NCI-H82 (cell line): ENCODE measurements at regions not wholly inside any gene's neighbourhood (a gene's known extent, or its start where the extent isn't known, plus 50 kb on each side); places are given as distances from the start of the nearest gene placed in this dataset.

ENCODE experiments used
- DNase-seq: peaks from one replicate; lab custom pipeline; 2025; lab: John Stamatoyannopoulos, UW

DNA sequence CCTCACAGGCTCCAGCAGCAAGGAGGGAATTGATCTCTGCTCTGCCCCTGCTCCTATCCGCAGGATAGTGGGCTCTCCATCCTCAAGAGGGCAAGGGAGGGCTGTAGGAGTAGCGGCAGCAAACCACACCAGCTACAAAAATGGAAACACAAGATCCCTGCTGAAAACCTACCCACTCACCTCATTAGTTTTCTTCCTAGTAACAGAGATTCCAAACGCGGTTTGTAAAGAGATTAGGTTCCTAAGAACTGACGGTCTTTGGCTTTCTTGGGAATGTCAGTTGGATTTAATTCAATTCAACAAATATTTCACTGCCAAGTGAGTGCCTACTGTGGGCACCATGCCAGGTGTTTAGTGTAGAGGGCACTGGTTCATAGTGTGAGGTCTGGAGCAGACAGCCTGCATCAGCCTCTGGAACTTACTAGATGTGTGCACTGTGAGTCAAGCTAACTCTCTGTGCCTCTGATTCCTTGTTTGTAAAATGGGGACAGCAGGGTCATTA, 84.7 kb downstream of the MRPL46 start:
- DNase-seq: no peak

DNA sequence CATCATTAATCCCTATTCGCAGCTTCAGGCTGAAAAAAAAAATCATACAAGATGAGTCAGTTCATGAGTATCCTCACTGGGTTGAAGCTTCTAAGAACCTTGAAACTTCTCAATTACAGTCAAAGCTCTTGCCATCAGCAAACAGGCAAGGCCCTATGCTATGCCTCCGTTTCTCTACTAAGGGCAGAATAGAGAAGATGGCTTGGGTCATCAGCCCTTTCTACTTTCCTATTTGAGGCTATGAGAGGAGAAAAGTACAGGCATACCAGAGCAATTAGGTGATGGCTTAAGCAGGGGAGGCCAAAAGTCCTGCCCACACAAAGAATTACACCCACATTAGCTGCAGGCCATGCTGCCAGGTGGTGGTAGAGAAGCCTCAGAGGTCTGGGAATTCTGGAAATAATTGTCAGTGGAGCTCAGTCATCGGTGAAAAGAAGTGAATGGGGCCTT, 89.0 kb downstream of the MRPL46 start:
- no peak for DNase-seq

DNA sequence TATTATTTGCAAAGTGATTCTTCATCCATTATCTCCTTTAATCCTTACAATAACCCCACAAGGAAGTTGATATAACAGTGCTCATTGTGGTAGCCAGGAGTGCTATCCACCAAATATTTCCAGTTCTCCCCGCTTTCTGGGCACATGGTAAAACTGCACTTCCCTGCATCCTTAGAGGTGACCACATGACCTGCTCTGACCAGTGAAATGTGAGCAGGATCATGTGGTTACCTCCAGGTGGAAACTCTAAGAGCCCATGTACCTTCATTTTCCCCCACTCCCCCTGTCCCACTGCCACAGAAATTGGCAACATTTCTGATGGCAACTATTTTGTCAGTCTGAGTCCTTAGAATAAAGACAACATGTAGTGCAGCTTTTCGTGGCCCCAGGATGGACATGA, 89.7 kb downstream of the MRPL46 start:
- DNase-seq: no peak

DNA sequence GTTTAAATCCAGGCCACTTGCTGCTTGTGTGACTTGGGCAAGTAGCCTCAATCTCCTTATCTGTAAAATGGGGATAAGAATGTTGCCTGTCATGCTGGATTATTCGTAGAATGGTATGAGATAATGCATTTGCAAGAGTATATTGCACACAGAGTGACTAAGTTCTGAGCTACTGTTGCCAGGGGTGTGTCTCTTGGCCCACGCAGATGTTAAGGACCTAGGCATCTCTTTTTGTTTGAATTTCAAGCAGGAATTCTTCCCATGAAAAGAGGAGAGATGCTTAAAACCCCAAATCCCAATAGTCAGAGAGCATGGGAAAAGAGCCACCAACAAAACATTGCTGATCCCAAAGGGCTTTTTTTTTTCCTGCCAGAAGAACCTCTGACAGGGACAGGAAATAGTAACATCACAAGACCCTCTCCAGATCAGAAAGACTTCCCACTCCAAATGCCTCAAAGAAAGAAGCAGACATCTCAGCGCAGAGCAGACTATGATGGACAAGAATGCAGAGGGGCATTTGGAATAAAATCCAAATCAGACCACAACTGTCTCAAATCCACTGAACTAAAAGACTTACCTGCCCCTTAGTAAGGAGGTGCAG, 90.5 kb downstream of the MRPL46 start:
- no peak for DNase-seq

DNA sequence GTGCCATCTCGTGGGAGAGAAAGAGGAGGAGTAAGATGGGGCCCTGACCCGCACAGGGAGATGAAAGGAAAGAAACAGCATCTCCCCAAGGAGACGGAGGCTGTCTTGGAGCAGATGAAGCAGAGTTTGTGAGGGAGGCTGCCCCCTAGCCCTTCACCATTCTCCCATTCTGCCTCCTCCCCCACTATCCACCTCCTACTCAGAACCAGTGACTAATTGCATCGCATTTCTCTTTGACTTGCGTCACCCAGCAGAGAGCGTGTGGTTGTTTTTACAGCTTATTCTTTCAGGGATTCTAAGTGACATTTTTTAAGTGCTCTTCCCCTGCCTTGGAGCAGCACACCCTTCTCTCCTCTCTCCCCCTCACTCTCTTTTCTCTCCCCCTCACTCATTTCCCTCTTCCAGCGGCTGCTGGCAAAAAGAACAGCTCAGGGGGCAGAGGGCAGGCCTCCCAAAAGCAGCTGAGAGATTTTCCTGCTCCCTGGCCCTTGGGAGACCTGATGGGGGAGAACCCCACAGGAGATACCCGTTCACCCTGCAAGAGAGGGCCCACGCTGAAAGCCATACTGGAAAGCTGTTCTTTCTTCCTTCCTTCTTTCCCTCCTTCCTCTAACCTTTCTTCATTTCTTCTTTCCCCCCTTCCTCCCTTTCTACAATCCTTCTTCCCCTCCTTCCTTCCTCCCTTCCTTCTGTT, 91.8 kb downstream of the MRPL46 start:
- DNase-seq: no peak

DNA sequence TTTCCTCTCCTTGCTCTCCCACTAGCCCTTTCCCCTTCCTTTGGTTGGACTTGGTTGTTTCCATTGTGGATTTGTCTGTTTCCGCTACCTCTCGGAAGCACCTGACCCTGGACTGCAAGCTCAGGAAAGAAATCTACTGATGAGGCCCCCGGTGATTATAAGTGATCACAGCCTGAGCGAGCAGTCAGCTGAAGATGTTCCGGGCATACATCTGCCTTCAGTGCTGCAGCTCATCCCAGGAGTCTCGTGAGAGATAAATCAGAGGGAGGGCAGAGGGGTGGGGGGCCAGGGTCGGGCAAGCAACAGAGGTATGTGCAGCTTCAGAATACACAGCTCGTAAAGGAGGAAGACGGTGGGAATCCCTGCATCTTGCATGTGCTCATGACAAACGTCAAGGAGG, 102.1 kb downstream of the MRPL46 start:
- no peak for DNase-seq

DNA sequence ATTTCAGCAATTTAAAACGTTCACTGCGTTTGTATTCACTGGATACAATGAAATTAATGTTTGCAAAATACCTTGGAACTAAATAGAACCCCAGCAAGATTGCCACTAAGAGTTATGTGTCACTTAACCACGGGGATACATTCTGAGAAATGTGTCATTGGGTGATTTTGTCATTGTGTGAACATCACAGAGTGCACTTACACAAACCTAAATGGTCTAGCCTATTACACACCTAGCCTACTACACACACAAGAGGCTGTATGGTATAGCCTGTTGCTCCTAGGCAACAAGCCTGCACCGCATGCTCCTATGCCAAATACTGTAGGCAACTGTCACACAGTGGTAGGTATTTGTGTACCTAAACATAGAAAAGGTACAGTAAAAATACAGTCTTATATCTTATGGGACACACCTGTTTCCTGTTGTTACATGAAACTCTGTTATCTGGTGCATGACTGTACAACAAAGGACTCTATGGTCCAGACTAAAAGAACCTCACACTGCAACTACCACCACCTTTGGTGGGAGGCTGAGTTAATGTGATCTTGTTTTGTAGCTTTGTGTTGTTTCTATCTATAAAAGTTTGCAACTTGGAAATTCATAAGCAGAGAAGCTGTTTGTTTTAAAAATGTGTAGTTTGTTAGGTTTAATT, 92.2 kb upstream of the NTRK3 start:
- no peak for DNase-seq

DNA sequence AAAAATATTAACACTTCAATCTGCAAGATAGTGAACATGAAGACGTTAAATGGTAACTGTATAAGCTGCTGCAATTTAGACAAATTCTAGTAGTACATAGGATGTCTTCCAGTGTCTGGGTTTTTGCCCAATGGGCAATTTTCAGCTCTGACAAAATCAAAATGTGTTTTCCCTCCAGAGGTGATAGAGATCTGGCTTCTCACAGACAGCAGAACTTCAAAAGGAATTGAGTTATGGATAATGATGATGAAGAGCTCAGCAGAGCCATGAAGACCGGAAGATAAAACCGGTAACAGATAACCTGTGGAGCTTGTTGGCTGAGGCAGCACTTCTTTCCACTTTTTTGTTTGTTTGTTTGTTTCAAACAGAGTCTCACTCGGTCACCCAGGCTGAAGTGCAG, 89.4 kb upstream of the NTRK3 start:
- DNase-seq: no peak

DNA sequence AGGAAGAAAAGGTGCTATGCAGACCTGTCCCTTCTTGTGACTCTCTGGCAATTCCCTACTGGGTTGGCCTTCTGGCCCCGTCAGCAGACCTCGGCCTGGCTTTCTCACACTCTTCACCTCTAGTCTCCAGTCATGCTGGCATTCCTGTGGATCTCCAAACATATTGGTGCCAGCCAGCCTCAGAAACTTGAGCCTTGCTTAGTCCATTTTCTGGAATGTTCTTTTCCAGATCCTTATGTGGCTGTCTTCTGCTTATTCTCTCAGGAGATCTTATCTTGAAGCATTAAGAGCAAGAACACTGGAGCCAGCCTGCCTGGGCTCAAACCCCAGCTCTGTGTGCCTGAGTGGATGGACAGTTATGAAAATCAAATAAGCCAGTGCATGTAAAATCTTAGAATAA, 88.2 kb upstream of the NTRK3 start:
- no peak for DNase-seq

DNA sequence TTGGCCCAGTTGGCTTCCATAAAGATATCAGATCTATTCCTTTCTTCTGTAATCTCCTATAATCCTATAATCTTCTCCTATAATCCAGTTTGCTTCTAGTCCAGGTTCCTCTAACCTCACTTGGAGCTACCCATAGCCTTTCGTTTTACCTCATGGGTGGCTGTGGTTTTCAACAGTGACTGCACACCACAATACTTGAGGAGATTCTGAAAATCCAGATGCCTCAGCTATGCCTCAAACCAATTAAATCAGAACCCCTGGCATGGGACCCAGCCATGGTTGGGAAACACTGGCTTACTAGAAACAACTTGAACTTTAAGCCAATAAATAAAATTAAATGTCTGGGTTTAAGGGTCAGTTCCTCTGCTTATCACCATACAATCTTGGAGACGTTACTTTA, 86.1 kb upstream of the NTRK3 start:
- peak; percentile 76 for DNase-seq

DNA sequence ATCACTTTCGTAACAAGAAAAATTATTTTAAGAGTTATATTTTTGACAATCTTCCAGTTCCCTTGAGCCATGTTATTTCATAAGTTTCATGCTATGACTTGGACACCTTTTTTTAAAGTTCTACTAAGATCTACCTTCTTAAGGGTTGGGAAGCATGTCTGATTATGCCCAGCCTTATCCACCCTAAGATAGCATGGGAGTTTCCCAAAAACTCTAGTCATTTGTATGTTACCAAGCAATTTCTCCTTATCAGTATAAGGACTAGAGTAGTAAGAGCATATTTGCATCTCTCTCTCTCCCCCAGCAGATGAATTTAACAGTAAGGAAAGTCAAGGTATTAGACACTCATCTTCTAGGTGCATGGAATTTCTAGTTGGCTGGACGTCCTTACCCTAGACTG, 85.1 kb upstream of the NTRK3 start:
- no peak for DNase-seq

DNA sequence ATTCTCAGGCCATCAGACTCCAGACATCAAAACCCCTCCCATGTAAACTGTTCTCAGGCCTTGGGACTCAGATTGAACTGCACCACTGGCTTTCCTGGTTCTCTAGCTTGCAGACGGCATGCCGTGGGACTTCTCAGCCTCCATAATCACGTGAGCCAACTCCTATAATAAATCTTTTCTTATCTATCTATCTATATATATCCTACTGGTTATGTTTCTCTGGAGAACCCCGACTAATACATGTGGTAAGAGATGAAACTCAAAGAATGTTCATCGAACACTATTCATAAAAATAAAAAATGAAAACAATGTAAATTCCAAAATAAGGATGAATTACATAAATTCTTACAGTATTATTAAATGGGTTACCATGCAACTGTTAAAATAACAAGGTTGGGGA, 84.5 kb upstream of the NTRK3 start:
- no peak for DNase-seq

DNA sequence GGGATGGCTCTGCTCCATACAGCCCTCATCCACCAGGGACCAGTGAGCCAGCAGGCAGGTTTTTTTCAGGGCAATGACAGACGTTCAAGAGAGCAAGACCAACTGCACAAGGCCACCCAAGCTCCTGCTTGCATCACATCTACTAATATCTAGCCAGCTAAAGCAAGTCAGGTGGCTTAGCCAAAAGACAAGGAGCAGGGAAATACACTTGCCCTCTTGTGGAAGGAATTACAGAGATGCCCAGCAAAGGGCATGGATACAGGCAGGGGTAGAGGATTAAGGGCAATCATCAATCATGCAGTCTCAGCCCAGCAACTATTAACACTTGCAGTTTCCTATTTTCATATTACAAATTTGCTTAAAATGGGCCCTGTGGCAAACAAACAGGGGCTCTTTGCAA, 81.5 kb upstream of the NTRK3 start:
- DNase-seq: no peak

DNA sequence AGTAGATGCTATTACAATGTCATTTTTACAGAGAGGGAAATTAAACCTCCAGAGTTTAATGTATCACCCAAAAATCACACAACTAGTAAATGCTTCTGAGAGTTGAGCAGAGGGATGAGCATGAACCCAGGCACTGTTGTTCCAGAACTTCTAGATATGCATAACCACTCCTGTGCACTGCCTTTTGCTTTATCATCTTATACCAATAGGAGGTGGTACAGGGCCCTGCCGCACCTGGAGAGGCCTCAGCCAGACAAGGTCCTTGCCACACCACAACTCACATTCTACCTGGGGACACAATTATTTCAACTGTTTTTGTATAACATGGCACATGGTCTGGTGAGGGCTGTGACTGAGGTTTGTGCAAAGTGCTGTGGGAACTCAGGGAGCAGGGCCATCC, 78.5 kb upstream of the NTRK3 start:
- DNase-seq: no peak

DNA sequence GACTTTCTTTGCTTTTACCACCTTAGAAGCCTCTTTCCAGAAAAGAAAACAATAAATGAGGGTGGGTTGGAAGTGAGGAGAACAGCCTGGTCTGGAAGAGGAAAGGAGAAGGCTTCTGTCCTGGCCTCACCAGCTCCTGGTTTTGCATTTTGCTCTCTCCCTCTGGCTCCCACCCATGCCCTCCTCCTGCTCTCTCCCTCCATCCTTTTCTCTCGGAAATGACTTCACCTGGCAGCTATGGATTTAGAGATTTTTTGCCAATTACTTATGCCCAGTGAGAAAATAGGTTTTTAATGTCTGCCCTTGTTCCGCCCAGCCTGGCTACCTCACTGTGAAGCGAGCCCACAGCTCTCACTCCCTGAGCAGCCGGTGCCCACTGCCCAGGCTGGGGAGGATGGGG, 77.9 kb upstream of the NTRK3 start:
- DNase-seq: no peak

DNA sequence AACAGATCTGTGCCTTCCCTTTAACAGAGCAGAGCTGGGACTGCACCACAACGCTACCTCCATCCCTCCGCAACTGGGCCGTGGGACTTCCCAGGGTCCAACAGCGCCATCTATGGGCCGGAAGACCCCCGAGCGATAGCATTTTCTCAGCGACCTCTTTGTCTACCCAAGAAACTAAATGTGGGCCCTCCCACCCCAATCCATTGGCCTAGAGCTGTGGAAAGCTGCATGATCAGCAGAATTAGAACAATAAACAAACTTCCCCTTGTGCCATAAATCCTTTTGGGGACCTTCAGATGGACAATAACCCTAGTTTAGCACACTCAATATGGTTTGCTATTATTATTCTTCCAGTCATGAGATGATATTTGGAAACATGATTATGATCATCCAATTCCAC, 74.8 kb upstream of the NTRK3 start:
- peak; percentile 84 for DNase-seq

DNA sequence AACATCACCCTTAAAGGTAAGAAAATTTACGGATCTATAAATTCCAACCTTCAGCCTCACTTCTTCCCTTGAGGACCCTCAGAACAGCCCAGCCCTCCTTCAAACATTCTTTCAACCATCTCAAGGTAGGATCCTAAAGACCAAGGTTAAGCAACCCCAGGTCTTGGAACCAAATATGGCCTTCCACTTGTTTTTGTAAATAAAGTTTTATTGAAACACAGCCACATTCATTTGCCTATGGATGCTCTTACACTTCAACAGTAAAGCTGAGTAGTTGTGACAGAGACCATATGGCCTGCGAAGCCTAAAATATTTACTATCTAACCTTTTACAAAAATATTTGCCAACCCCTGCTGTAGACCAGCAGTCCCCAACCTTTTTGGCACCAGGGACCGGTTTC, 70.4 kb upstream of the NTRK3 start:
- no peak for DNase-seq

DNA sequence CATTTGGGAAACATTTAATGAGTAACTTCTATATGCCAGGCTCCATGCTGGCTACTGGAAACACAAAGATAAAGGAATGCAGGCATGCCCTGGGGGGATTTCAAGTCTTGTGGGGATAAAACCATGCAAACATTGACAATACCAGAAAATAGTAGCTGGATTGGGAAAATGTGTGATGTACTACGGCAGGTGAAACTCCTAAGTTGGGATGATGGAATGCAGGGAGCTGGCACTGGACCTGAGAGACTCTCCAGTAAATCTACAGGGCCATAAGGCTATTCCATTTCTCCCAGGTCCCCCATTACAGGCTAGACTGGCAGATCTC, 68.2 kb upstream of the NTRK3 start:
- no peak for DNase-seq

DNA sequence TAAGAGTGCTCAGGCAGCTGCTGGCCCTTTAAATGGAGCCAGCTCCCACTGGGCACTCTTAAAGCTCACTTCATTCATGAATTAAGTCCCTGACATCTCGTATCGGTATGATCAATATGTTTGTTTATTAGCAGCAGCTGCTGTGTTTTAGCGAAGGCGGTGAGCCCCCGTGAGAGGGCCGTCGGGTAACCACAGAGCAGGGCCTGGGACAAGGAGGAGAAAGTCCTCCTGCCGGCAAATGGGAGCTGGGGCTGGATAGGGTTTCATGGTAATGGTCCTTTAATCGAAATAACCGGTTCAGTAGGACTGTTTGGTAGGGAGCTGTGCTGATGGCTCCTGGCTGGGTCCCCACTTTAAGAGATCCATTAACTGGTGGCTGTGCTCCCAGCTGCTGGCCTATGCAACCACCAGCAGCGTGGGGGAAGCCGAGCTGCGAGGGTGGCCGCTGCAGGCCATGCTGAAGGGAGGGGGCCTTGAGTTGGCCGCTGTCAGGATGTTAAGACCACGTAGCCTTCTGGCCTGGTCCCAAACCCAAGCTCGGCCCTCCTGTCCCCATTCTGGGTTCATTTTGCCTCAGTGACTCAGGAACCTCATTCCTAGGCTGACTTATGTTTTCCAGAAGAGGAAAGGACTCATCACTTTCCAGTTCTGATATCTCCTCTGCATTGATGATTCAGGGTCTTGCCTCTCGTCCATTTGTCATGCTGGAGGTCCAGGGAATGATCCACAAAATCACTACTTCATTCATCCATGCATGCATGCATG, 67.6 kb upstream of the NTRK3 start:
- no peak for DNase-seq

DNA sequence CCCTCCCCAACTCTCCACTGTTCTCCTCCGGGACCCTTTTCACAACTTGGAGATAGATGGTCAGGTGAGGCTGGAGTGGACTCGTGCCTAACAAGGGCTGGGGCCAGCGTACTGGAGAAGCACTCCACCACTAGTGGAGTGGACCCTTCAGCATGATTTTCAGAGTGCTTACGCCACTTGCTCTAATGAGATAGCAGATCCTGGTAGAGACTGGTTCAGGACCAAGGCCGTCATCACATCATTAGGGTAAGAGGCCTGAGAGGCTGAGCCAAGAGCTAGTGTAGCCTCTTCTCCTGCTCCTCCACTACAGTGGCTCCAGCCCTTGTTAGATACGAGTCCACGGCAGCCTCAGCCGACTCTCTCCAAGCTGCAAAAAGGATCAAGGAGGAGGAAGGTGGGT, 66.9 kb upstream of the NTRK3 start:
- no peak for DNase-seq

DNA sequence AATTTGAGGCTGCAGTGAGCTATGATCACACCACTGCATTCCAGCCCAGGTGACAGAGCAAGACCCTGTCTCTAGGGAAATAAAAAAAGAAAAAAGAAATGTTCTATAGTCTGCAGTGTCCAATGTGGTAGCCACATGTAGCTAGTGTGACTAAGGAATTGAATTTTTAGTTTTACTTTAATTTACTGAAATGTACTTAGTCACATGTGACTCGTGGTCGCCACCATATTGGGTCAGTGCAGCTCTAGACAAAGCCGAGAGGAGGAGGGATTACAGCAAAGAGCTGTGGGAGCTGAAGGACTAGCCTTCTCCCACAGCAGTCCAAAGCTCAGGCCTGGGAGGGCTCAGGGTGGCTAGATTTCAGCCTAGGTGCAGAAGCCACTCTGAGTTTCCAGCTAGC, 65.9 kb upstream of the NTRK3 start:
- DNase-seq: no peak

DNA sequence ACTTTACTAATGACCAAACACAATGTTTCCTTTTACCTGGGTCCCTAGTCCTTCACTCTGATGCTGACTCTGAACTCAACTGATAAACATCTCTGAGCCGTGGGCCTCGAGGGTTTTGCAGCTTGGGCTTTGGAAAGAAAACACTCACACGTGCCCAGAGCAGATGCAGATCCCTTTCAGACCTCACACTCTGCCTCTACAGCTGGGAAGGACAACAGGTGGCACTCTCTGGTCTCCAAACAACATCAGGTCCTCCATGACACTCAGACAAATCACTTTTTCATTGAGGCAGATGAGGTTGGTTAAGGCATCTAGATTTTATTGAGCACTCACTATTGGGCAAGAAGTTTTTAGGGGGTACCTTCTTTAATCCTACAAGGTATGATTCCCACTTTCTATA, 64.7 kb upstream of the NTRK3 start:
- DNase-seq: no peak

DNA sequence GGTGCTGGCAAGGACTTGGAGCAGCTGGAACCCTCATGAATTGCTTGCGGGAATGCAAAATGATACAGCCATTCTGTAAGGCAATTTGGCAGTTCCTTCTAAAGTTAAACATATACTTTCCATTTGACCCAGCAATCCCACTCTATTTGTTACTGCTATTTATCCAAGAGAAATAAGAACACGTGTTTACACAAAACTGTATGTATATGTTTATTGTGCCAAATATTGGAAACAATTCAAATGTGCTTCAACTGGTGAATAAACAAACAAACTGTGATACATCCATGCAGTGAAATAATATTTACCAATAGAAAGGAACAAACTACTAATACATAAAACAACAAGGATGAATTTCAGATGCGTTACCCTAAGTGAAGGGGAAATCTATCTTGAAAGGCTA, 60.0 kb upstream of the NTRK3 start:
- DNase-seq: no peak
